Right lobe of liver (tissue), 6 donors: ENCODE measurements at regions not wholly inside any gene's neighbourhood (a gene's known extent, or its start where the extent isn't known, plus 50 kb on each side); places are given as distances from the start of the nearest gene placed in this dataset.

Experiments
- ATAC-seq, 4 donors: fragments of 200-7000 bp; cut with Tn5 transposase; one replicate each; pipeline ENCODE4 v1.9.1; 2020; ENCODE audit warnings: mild to moderate bottlenecking in 4 of 4, moderate library complexity in 4 of 4
- DNase-seq, 3 donors: peaks; one replicate each; pipeline ENCODE4 v3.0.0-alpha.2; 2020
- H3K27ac ChIP-seq, 3 donors: fragments of 200-600 bp; one replicate each; pipeline ENCODE4 v1.8.0; 2022
- H3K27me3 ChIP-seq, 2 donors: fragments of 200-600 bp; one replicate each; pipeline ENCODE4 v1.8.0; 2022
- H3K36me3 ChIP-seq, 4 donors: fragments of 200-600 bp; sonication (generic) in 1 of 4; one replicate each; pipeline versions ENCODE4 v1.5.1 to v1.8.0; 2017 to 2022; ENCODE audit warnings: control low read depth in 1 of 4
- H3K4me1 ChIP-seq, 4 donors: fragments of 200-600 bp; sonication (generic) in 1 of 4; one replicate each; pipeline versions ENCODE4 v1.5.1 to v1.8.0; 2017 to 2022; ENCODE audit warnings: control low read depth in 1 of 4
- H3K4me3 ChIP-seq, 3 donors: fragments of 200-600 bp; one replicate each; pipeline ENCODE4 v1.8.0; 2022
- H3K9me3 ChIP-seq, 4 donors: fragments of 200-600 bp; sonication (generic) in 1 of 4; one replicate each; pipeline versions ENCODE4 v1.5.1 to v1.8.0; 2017 to 2022; ENCODE audit warnings: control low read depth in 1 of 4
- CTCF ChIP-seq, 4 donors: fragments of 200-600 bp in 3 of 4; fragments of 450-650 bp in 1 of 4; IDR thresholded peaks; one replicate each; pipeline versions ENCODE4 v1.5.1 to v1.8.0; 2016 to 2022; ENCODE audit warnings: antibody characterized with exemption in 4 of 4, mild to moderate bottlenecking in 2 of 4
- POLR2A ChIP-seq: fragments of 450-650 bp; IDR thresholded peaks from one replicate; pipeline ENCODE4 v1.6.1; 2017; ENCODE audit warnings: antibody characterized with exemption, mild to moderate bottlenecking
- whole genome bisulfite sequencing: methylation state at CpG from one replicate; pipeline ENCODE4 v1.1.6; 2018; ENCODE audit warnings: low coverage, low lambda C conversion rate; ENCODE audit not compliant: insufficient coverage; ENCODE audit errors: missing lambda C conversion rate; 5-methylcytosine and 5-hydroxymethylcytosine counted together
- intact Hi-C, 2 donors: fragments of 100-400 bp; cut with DNase I; formaldehyde crosslinking; loops; one replicate each; pipeline versions ENCODE4 v1.11.2 to v1.14.1; 2022
- donor health status: DM: no; HTN: yes; CAD: no.
- donor health status: DM: no; HTN: no; CAD: no.
- donor health status: DM: no; HTN: no; CAD: no.
- donor health status: DM: no; HTN: yes; CAD: no.
- donor health status: DM: no; HTN: yes; CAD: no.

- WGBS = 49% methylated on average over 9 of the region's 23 CpGs
- TF ChIP-seq POLR2A = no peak
- TF ChIP-seq CTCF (IDR thresholded peaks at IDR 0.05) = no peak
- no peaks in the 10 kb centered on the region for H3K36me3 ChIP-seq
- ATAC-seq (no peak), DNase-seq (no peak)
- intact Hi-C loops = no loop called here
- no peaks in the 10 kb centered on the region for H3K4me1 ChIP-seq
- no peaks in the 10 kb centered on the region for H3K9me3 ChIP-seq
- H3K4me3 ChIP-seq = no peak overlapping the region
- no peak overlapping the region for H3K27ac ChIP-seq
- H3K27me3 ChIP-seq = peaks cover 0 to 3% of the 10 kb centered on the region in 2 donors
Measured at GRCh38 chr19:30686176-30686820, 314.1 kb downstream of the ZNF536 start.

- no peaks in the 10 kb centered on the region for H3K4me1 ChIP-seq
- TF ChIP-seq POLR2A (no peak), CTCF (IDR thresholded peaks at IDR 0.05) (no peak)
- no peak overlapping the region for H3K4me3 ChIP-seq
- H3K9me3 ChIP-seq = no peaks in the 10 kb centered on the region
- ATAC-seq (no peak), DNase-seq (no peak)
- H3K36me3 ChIP-seq = no peaks in the 10 kb centered on the region
- no peaks in the 10 kb centered on the region for H3K27me3 ChIP-seq
- 63% methylated on average over 11 of the region's 13 CpGs for WGBS
- no peak overlapping the region for H3K27ac ChIP-seq
- intact Hi-C loops = no loop called here
Measured at GRCh38 chr19:30685426-30686000, 313.3 kb downstream of the ZNF536 start.

- H3K27me3 ChIP-seq = no peaks in the 10 kb centered on the region
- H3K9me3 ChIP-seq = no peaks in the 10 kb centered on the region
- WGBS = 35% methylated on average over 6 of the region's 10 CpGs
- TF ChIP-seq CTCF (IDR thresholded peaks at IDR 0.05) (no peak), POLR2A (no peak)
- no peak overlapping the region for H3K27ac ChIP-seq
- no peak for ATAC-seq
- no peaks in the 10 kb centered on the region for H3K36me3 ChIP-seq
- no peaks in the 10 kb centered on the region for H3K4me1 ChIP-seq
- intact Hi-C loops = no loop called here
- no peak for DNase-seq
- H3K4me3 ChIP-seq = no peak overlapping the region
Measured at GRCh38 chr19:30684613-30685012, 312.4 kb downstream of the ZNF536 start.

- intact Hi-C loops = no loop called here
- H3K27me3 ChIP-seq = no peaks in the 10 kb centered on the region
- H3K4me1 ChIP-seq = no peaks in the 10 kb centered on the region
- H3K4me3 ChIP-seq = no peak overlapping the region
- no peaks in the 10 kb centered on the region for H3K36me3 ChIP-seq
- peak; percentile 70 to 75 (median 71) for DNase-seq
- no peaks in the 10 kb centered on the region for H3K9me3 ChIP-seq
- no peak for TF ChIP-seq POLR2A
- peak; percentile 79 to 92 (median 90) for TF ChIP-seq CTCF (IDR thresholded peaks at IDR 0.05)
- 4% methylated on average over 13 of the region's 13 CpGs for WGBS
- H3K27ac ChIP-seq = no peak overlapping the region
- ATAC-seq = peak; percentile 80 to 96 (median 88)
Measured at GRCh38 chr19:30682999-30683536, 310.9 kb downstream of the ZNF536 start.
